Progenitor cell of endocrine pancreas (in vitro differentiated cells): ENCODE measurements at regions not wholly inside any gene's neighbourhood (a gene's known extent, or its start where the extent isn't known, plus 50 kb on each side); places are given as distances from the start of the nearest gene placed in this dataset.

ENCODE experiments used
- DNase-seq: peaks from one replicate; pipeline ENCODE4 v3.0.0; 2021; ENCODE audit warnings: low spot score; ENCODE audit not compliant: unreplicated experiment
- H3K27ac Mint-ChIP-seq: 2 replicates; pipeline ENCODE4 v1.8.0; 2021; ENCODE audit warnings: mild to moderate bottlenecking, moderate library complexity, mixed read lengths
- H3K27me3 Mint-ChIP-seq: 2 replicates; pipeline ENCODE4 v1.8.0; 2021; ENCODE audit warnings: mixed read lengths
- H3K36me3 Mint-ChIP-seq: 2 replicates; pipeline ENCODE4 v1.8.0; 2022; ENCODE audit warnings: mixed read lengths; ENCODE audit not compliant: insufficient read depth
- H3K4me1 Mint-ChIP-seq: 2 replicates; pipeline ENCODE4 v1.8.0; 2021; ENCODE audit warnings: low read depth, mixed read lengths
- H3K4me3 Mint-ChIP-seq: 2 replicates; pipeline ENCODE4 v1.8.0; 2021; ENCODE audit warnings: low read depth, mild to moderate bottlenecking, moderate library complexity, mixed read lengths
- H3K9me3 Mint-ChIP-seq: 2 replicates; pipeline ENCODE4 v1.8.0; 2021; ENCODE audit warnings: low read depth, mixed read lengths
- CTCF ChIP-seq: fragments of 200-600 bp; sonication (generic); IDR thresholded peaks from one replicate; pipeline ENCODE4 v1.5.0; 2021; ENCODE audit warnings: antibody characterized with exemption, mild to moderate bottlenecking; ENCODE audit not compliant: unreplicated experiment

GRCh38 chr9:21708260-21708711 lies 94.2 kb upstream of the MTAP start:
- H3K36me3 Mint-ChIP-seq: no peaks in the 10 kb centered on the region
- DNase-seq: no peak
- H3K27ac Mint-ChIP-seq: no peak overlapping the region
- H3K4me3 Mint-ChIP-seq: no peak overlapping the region
- no peaks in the 10 kb centered on the region for H3K9me3 Mint-ChIP-seq
- TF ChIP-seq CTCF: no peak
- H3K4me1 Mint-ChIP-seq: peaks cover 2% of the 10 kb centered on the region
- peaks cover 3% of the 10 kb centered on the region for H3K27me3 Mint-ChIP-seq

- Mint-ChIP-seq H3K27me3 (peaks cover 3% of the 10 kb centered on the region), H3K36me3 (no peaks in the 10 kb centered on the region), H3K4me3 (no peak overlapping the region), H3K4me1 (peaks cover 2% of the 10 kb centered on the region), H3K9me3 (no peaks in the 10 kb centered on the region), H3K27ac (no peak overlapping the region)
- TF ChIP-seq CTCF: no peak
- no peak for DNase-seq
Measured at GRCh38 chr9:21708856-21709255, 93.6 kb upstream of the MTAP start.

- peak; percentile 71 for TF ChIP-seq CTCF
- H3K27me3 Mint-ChIP-seq: peaks cover 3% of the 10 kb centered on the region
- H3K4me3 Mint-ChIP-seq: no peak overlapping the region
- no peak overlapping the region for H3K27ac Mint-ChIP-seq
- peak; percentile 23 for DNase-seq
- peaks cover 2% of the 10 kb centered on the region for H3K4me1 Mint-ChIP-seq
- H3K36me3 Mint-ChIP-seq: no peaks in the 10 kb centered on the region
- H3K9me3 Mint-ChIP-seq: no peaks in the 10 kb centered on the region
Measured at GRCh38 chr9:21709464-21710058, 92.9 kb upstream of the MTAP start.

- no peaks in the 10 kb centered on the region for H3K9me3 Mint-ChIP-seq
- no peak overlapping the region for H3K27ac Mint-ChIP-seq
- no peaks in the 10 kb centered on the region for H3K36me3 Mint-ChIP-seq
- TF ChIP-seq CTCF: no peak
- H3K4me1 Mint-ChIP-seq: peaks cover 2% of the 10 kb centered on the region
- H3K27me3 Mint-ChIP-seq: peaks cover 3% of the 10 kb centered on the region
- DNase-seq: no peak
- no peak overlapping the region for H3K4me3 Mint-ChIP-seq
Measured at GRCh38 chr9:21710548-21711191, 91.8 kb upstream of the MTAP start.

GRCh38 chr9:21711504-21711903 lies 90.9 kb upstream of the MTAP start:
- no peaks in the 10 kb centered on the region for H3K36me3 Mint-ChIP-seq
- H3K9me3 Mint-ChIP-seq: peaks cover 4% of the 10 kb centered on the region
- no peak for DNase-seq
- no peak overlapping the region for H3K27ac Mint-ChIP-seq
- H3K4me1 Mint-ChIP-seq: peaks cover 2% of the 10 kb centered on the region
- H3K4me3 Mint-ChIP-seq: no peak overlapping the region
- no peak for TF ChIP-seq CTCF
- H3K27me3 Mint-ChIP-seq: peaks cover 3% of the 10 kb centered on the region
